Activated naive CD8-positive, alpha-beta T cell treated with anti-CD3 and anti-CD28 coated beads for 36 hours (primary cell): ENCODE measurements at regions not wholly inside any gene's neighbourhood (a gene's known extent, or its start where the extent isn't known, plus 50 kb on each side); places are given as distances from the start of the nearest gene placed in this dataset.

Source experiments
- DNase-seq: peaks from one replicate; pipeline ENCODE4 v3.0.0; 2021
- H3K27ac Mint-ChIP-seq: one replicate; pipeline ENCODE4 v1.8.0; 2022; ENCODE audit warnings: mild to moderate bottlenecking, moderate library complexity, mixed read lengths
- H3K27me3 Mint-ChIP-seq: one replicate; pipeline ENCODE4 v1.8.0; 2022; ENCODE audit warnings: mild to moderate bottlenecking, mixed read lengths
- H3K36me3 Mint-ChIP-seq: one replicate; pipeline ENCODE4 v1.8.0; 2021; ENCODE audit warnings: mild to moderate bottlenecking, mixed read lengths
- H3K4me1 Mint-ChIP-seq: one replicate; pipeline ENCODE4 v1.8.0; 2021; ENCODE audit warnings: mixed read lengths
- H3K4me3 Mint-ChIP-seq: one replicate; pipeline ENCODE4 v1.8.0; 2022; ENCODE audit warnings: mild to moderate bottlenecking, moderate library complexity, mixed read lengths
- H3K9me3 Mint-ChIP-seq: one replicate; pipeline ENCODE4 v1.8.0; 2022; ENCODE audit warnings: mixed read lengths

GRCh38 chr14:76974365-76974764 lies 54.1 kb downstream of the IRF2BPL start:
- no peaks in the 10 kb centered on the region for H3K27me3 Mint-ChIP-seq
- no peak overlapping the region for H3K27ac Mint-ChIP-seq
- H3K36me3 Mint-ChIP-seq: no peaks in the 10 kb centered on the region
- H3K4me3 Mint-ChIP-seq: no peak overlapping the region
- H3K9me3 Mint-ChIP-seq: no peaks in the 10 kb centered on the region
- H3K4me1 Mint-ChIP-seq: peaks cover 29% of the 10 kb centered on the region
- no peak for DNase-seq

GRCh38 chr14:76971549-76971948 lies 57.0 kb downstream of the IRF2BPL start:
- no peaks in the 10 kb centered on the region for H3K9me3 Mint-ChIP-seq
- no peaks in the 10 kb centered on the region for H3K36me3 Mint-ChIP-seq
- H3K4me3 Mint-ChIP-seq: no peak overlapping the region

GRCh38 chr14:76968621-76969063 lies 59.9 kb downstream of the IRF2BPL start:
- Mint-ChIP-seq H3K4me3 (no peak overlapping the region), H3K27ac (no peak overlapping the region), H3K36me3 (peaks cover 7% of the 10 kb centered on the region), H3K9me3 (peaks cover 2% of the 10 kb centered on the region), H3K27me3 (no peaks in the 10 kb centered on the region), H3K4me1 (peaks cover 32% of the 10 kb centered on the region)
- no peak for DNase-seq

More at GRCh38 chr14:76971549-76971948, 57.0 kb downstream of the IRF2BPL start:
- H3K4me1 Mint-ChIP-seq: peaks cover 16% of the 10 kb centered on the region
- no peaks in the 10 kb centered on the region for H3K27me3 Mint-ChIP-seq
- no peak for DNase-seq
- H3K27ac Mint-ChIP-seq: no peak overlapping the region

- Mint-ChIP-seq H3K4me1 (peaks cover 39% of the 10 kb centered on the region), H3K9me3 (peaks cover 2% of the 10 kb centered on the region), H3K27ac (no peak overlapping the region), H3K36me3 (peaks cover 14% of the 10 kb centered on the region), H3K27me3 (no peaks in the 10 kb centered on the region), H3K4me3 (no peak overlapping the region)
- DNase-seq: no peak
These were observed 60.7 kb downstream of the IRF2BPL start for GRCh38 chr14:76967788-76968187.

GRCh38 chr14:76965232-76965631 lies 63.3 kb downstream of the IRF2BPL start:
- H3K27me3 Mint-ChIP-seq: no peaks in the 10 kb centered on the region
- no peak for DNase-seq
- H3K27ac Mint-ChIP-seq: peak overlapping the region; percentile 75
- peaks cover 4% of the 10 kb centered on the region for H3K9me3 Mint-ChIP-seq
- H3K4me3 Mint-ChIP-seq: peak overlapping the region; percentile 70
- H3K36me3 Mint-ChIP-seq: peaks cover 19% of the 10 kb centered on the region
- H3K4me1 Mint-ChIP-seq: peaks cover 61% of the 10 kb centered on the region

GRCh38 chr14:76964695-76965094 lies 63.8 kb downstream of the IRF2BPL start:
- peaks cover 6% of the 10 kb centered on the region for H3K9me3 Mint-ChIP-seq
- H3K27ac Mint-ChIP-seq: peak overlapping the region; percentile 100
- H3K27me3 Mint-ChIP-seq: no peaks in the 10 kb centered on the region
- peaks cover 22% of the 10 kb centered on the region for H3K36me3 Mint-ChIP-seq
- peaks cover 66% of the 10 kb centered on the region for H3K4me1 Mint-ChIP-seq
- H3K4me3 Mint-ChIP-seq: peak overlapping the region; percentile 53
- DNase-seq: peak; percentile 65

- H3K36me3 Mint-ChIP-seq: peaks cover 22% of the 10 kb centered on the region
- peaks cover 76% of the 10 kb centered on the region for H3K4me1 Mint-ChIP-seq
- H3K27ac Mint-ChIP-seq: peak overlapping the region; percentile 100
- no peak for DNase-seq
- H3K4me3 Mint-ChIP-seq: peak overlapping the region; percentile 8
- peaks cover 6% of the 10 kb centered on the region for H3K9me3 Mint-ChIP-seq
- H3K27me3 Mint-ChIP-seq: no peaks in the 10 kb centered on the region
These were observed 65.1 kb downstream of the IRF2BPL start for GRCh38 chr14:76963372-76963771.

- peaks cover 22% of the 10 kb centered on the region for H3K36me3 Mint-ChIP-seq
- H3K4me1 Mint-ChIP-seq: peaks cover 86% of the 10 kb centered on the region
- H3K27ac Mint-ChIP-seq: peak overlapping the region; percentile 100
- no peaks in the 10 kb centered on the region for H3K27me3 Mint-ChIP-seq
- peaks cover 6% of the 10 kb centered on the region for H3K9me3 Mint-ChIP-seq
- DNase-seq: peak; percentile 24
- peak overlapping the region; percentile 78 for H3K4me3 Mint-ChIP-seq
These were observed 66.2 kb downstream of the IRF2BPL start for GRCh38 chr14:76962303-76962660.

GRCh38 chr14:76961631-76962302 lies 66.7 kb downstream of the IRF2BPL start:
- H3K9me3 Mint-ChIP-seq: peaks cover 6% of the 10 kb centered on the region
- H3K4me1 Mint-ChIP-seq: peaks cover 85% of the 10 kb centered on the region
- peak; percentile 98 for DNase-seq
- H3K27me3 Mint-ChIP-seq: no peaks in the 10 kb centered on the region
- peaks cover 22% of the 10 kb centered on the region for H3K36me3 Mint-ChIP-seq
- peak overlapping the region; percentile 78 for H3K4me3 Mint-ChIP-seq
- H3K27ac Mint-ChIP-seq: peak overlapping the region; percentile 100

GRCh38 chr14:76958980-76959710 lies 69.4 kb downstream of the IRF2BPL start:
- Mint-ChIP-seq H3K27ac (peak overlapping the region; percentile 63), H3K4me1 (peaks cover 79% of the 10 kb centered on the region), H3K9me3 (peaks cover 6% of the 10 kb centered on the region), H3K36me3 (peaks cover 17% of the 10 kb centered on the region), H3K27me3 (no peaks in the 10 kb centered on the region), H3K4me3 (no peak overlapping the region)
- DNase-seq: peak; percentile 28

GRCh38 chr14:76958020-76958979 lies 70.2 kb downstream of the IRF2BPL start:
- H3K27me3 Mint-ChIP-seq: no peaks in the 10 kb centered on the region
- H3K27ac Mint-ChIP-seq: peak overlapping the region; percentile 99
- DNase-seq: no peak

GRCh38 chr14:76957224-76957891 lies 71.2 kb downstream of the IRF2BPL start:
- peaks cover 68% of the 10 kb centered on the region for H3K4me1 Mint-ChIP-seq
- DNase-seq: no peak
- peak overlapping the region; percentile 77 for H3K4me3 Mint-ChIP-seq
- H3K9me3 Mint-ChIP-seq: peaks cover 5% of the 10 kb centered on the region
- H3K27ac Mint-ChIP-seq: peak overlapping the region; percentile 99
- peaks cover 6% of the 10 kb centered on the region for H3K36me3 Mint-ChIP-seq
- no peaks in the 10 kb centered on the region for H3K27me3 Mint-ChIP-seq

More at GRCh38 chr14:76958020-76958979, 70.2 kb downstream of the IRF2BPL start:
- Mint-ChIP-seq H3K9me3 (peaks cover 5% of the 10 kb centered on the region), H3K4me3 (no peak overlapping the region), H3K36me3 (peaks cover 13% of the 10 kb centered on the region), H3K4me1 (peaks cover 76% of the 10 kb centered on the region)

- H3K4me3 Mint-ChIP-seq: peak overlapping the region; percentile 83
- peak; percentile 89 for DNase-seq
- peaks cover 5% of the 10 kb centered on the region for H3K36me3 Mint-ChIP-seq
- no peaks in the 10 kb centered on the region for H3K27me3 Mint-ChIP-seq
- peak overlapping the region; percentile 99 for H3K27ac Mint-ChIP-seq
- H3K4me1 Mint-ChIP-seq: peaks cover 63% of the 10 kb centered on the region
- H3K9me3 Mint-ChIP-seq: peaks cover 5% of the 10 kb centered on the region
These were observed 72.0 kb downstream of the IRF2BPL start for GRCh38 chr14:76956316-76957090.
